ENCODE measurements at regions not wholly inside any gene's neighbourhood (a gene's known extent, or its start where the extent isn't known, plus 50 kb on each side); places are given as distances from the start of the nearest gene placed in this dataset.
"Not testable (repeated sequence)": the region's sequence is repeated elsewhere in the genome, so short reads cannot be mapped to it uniquely, and the experiment has no call there.

DNA sequence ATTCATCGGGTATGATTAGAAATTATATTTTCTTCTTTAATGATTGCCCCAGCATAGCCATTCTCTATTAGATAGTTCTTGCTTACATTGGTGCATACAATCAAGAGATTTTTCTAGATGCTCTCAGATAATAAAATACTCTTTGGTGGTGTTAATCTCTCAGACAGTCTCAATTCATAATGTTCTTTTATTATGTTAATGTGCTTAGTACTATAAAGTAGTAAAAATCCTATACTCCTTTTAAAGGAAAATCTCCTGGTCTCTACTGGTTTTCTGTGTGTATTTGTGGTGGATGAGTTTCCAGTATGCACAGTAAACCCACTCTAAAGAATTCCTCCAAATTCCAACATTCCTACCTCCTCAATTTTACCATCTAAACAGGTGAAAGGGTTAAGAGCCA is 203.5 kb downstream of the FAT4 start:
- DNase-seq, result no peak

DNA sequence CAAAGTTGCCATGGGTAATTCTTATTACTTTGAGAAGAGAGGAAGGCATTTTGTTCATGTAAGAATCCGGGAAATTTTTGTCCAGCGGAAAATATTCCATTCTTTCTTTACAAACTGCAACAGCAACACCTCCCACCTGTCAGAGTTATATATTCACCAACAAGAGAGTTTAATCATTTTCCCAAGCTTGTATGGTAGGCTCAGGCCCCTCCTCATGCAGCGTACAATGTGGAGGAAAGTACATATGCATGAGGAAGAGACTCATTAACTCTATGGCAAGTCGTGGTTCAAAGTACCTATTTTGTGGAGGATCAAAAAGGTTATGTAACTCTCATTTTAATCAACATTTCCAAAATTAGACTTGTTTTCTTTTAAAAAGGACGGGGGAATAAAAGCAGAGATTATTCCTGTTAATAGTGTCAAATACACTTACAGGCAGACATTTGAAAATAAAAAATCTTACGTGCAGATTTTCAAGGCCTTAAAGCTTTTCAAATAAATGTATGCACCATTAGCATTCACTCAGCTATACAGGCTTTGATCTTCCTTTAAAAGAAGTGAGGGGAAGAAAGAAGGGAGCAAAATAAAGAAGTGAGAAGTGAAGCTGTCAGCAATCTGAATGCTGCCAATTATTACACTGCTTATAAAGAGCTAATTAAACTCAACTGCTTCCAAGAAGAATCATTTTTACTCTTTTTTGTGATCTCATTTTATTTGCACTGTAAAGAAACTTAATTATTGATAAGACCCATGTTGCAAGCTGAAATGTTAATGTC is 204.8 kb downstream of the FAT4 start:
- no peak for DNase-seq

DNA sequence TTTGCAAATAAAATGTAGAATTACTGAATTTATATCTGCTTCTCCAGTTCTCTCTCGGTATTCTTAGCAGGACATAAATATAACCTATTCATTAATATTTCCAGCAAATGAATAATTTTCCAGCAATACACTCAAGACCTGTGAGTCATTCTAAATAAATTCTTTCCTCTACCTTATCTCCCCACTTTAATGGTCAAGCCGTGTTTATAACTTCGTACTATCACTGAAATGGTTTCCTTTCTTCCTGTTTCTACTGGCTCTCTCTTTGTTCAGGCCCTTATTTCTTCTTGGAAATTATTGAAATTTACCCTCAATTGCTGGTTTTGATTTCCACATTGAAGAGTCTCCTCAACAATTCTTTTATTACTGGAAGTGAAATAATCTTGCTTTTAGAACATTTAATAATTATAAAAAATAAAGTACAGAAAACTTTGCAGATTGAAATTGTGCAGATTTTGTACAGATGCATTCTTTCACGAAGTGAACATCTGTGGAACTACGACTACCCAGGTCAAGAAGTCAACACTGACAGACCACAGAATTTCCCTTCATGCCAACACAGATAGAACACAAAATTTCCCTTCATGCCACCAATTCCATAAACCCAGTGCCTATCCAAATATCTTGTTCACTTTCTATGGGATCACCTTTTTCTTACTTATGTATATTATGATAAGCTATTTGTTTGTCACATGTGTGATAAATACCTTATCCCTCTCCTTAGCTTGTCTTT is 205.7 kb downstream of the FAT4 start:
- no peak for DNase-seq

DNA sequence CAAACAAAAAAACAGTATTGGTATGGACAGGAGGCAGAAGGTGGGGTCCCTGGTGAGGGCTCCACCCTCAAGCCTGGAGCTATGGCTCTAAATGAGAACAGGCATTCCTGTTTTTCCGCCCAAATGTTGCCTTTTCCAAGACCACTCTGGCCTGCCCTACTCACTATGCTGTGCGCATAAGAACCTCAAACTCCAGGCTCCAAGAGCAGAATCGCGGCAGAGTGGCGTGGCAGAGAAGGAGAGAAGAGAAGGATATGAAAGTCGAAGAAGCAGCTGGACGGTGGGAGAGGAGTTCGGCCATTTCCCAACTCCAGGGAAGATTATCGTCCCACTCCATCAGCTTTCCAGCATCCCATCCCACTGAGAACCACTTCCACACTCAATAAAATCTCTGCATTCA is 207.8 kb downstream of the FAT4 start:
- DNase-seq, result no peak

DNA sequence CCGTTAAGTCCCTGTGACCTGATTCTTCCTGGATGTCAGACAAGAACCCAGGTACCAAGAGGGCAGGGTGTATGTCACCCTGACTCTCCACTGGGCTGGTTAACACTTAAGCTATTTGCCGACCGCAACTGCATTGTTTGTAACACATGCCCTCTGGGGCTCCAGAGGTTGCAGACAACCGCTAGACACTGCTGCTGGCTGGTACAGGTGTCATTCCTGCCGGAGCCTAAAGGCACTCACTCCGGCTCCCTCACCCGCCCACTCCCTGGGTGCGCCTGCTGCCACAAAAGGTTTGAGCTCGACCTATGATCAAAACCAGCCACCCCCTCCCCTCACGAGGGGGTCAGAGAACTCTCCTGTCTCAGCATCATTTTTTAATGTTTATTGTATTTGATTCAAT is 208.2 kb downstream of the FAT4 start:
- no peak for DNase-seq

DNA sequence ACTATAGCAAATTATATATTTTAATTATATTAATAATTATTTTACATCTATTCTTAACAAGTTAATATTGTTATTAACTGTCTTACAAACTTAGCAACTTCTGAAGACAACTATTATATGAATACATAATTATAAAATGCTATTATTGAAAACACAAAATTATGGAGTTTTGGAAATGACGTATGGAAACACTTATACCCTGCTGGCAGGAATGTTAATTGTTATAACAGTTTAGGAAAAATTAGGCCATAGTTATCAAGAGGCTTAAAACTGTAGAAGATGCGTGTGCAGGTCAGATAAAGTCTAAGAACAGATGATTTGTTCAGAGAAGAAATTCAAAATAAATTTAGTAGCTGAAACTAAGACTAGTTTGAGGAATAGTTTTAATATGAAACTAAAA is 211.7 kb downstream of the FAT4 start:
- DNase-seq, result no peak

DNA sequence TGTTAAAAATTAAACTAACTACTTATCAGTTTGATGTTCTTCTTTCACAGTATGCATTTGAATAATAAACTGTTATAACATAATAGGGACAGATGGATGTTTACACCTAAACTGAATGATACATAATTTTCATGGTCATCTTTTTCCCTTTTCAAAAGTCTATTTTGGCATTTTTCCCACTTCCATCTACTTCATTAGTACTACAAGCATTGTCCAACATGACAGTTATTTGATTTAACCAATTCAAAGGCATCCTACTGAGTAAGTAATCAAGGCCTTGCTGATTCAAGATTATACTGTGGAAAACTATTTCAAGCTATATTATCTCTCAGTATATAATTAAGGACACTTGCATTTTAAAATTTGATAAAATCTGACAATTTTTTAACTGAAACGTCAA is 212.9 kb downstream of the FAT4 start:
- no peak for DNase-seq

DNA sequence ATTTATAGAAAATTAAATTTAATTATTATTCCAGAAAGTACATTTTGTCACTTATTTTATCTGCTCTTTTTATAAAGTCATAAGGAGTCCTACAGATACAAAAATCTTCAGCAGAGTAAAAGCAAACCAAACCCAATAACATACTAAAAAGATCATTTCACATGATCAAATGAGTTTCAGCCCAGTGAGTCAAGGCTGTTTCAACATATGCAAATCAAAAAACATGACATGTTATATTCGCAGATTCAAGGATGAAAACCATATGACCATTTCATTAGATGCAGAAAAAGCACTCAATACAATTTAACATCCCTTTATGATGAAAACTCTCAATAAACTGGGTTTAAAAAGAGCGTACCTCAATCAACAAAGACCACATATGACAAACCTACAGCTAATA is 214.3 kb downstream of the FAT4 start:
- peak; percentile 3 for DNase-seq

DNA sequence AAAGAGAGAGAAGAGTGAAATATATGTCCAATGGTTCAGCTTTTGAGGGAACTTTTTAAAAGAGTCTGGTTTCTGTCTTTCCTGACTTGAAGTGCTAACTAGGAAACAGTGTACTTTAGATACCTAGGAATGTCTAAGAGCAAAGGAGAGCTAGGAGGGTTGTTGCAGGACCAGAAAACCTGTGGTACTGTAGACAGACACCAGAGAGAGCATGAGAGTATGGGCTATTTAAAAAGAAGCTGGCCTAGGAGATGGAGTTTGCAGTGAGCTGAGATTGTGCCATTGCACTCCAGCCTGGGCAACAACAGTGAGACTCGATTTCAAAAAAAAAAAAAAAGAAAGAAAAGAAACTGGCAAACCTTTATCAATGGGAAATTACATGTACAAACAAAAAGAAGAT is 223.9 kb downstream of the FAT4 start:
- no peak for DNase-seq

DNA sequence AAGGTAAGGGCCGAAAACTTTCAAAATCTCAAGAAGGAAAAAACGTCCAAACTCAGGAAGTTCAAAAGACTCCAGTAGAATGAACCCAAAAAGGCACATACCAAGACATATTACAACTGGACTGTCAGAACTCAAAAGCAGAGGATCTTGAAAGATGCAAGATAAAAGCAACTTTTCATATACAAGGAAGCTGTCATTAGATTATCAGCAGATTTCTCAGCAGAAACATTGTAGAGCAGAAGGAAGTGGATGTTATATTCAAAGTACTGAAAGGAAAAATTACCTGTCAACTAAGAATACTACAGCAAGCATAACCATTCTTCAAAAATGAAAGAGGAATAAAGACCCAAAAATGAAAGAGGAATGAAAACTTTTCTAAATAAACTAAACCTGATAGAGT is 224.9 kb downstream of the FAT4 start:
- no peak for DNase-seq

DNA sequence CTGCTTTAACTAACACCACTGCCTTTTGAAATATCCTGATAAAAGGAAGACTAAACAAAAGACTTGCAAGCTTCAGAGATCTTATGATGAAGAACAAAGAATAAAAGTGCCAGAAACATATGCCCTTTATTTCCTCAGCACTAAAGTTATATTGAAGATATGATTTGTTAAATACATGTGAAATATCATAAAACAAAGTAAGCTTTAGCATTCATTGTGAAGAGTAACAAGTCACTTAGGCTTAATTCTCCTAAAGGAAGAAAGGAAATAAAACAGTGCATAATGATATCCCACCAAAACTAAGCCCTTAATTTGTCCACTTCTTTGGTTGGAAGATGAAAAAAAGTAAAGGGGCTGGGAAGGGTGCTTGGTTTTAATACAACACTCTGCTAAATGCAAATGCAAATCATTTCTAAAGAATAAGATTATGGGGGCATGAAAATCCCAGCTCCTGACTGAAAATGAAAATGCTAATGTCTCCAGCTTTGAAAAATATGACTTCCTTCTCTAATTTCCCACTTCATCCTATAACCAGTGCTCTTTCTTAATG is 227.2 kb downstream of the FAT4 start:
- no peak for DNase-seq

DNA sequence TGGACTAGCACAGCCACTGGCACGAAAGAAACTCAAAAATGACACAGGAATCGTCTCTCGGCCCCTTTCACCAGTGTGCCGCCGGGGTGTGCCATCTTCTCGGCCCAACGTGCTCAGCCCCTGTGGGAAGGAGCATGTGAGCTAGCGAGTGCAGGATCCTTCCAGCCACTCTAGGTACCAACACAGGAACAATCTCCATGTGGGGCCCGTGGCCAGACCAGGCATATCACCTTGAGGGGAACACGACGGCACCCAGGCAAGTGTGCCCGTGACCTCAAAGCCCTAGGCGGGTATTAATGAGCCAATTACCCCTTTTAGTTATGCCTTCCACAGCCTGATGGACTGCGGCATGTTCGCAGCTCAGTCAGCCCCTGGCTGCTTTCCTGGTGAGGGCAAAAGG is 231.5 kb downstream of the FAT4 start:
- DNase-seq, result no peak

DNA sequence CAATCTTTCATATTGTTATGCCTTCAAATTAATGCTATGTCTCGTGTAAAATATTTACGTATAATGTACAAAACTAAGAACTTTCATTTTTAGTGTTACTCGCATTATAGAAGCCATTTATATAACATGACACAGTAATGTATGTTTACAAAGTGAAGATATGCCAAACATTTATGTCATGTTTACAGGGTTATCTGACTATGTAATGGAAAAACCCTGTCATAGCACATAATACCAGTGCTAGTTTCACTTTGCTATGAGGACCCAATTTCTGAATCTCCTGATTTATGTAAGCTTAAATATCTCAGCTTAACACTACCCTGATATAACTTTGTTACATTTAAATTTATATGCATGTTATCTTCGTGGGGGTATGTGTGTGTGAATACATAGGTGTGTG is 233.1 kb downstream of the FAT4 start:
- no peak for DNase-seq

DNA sequence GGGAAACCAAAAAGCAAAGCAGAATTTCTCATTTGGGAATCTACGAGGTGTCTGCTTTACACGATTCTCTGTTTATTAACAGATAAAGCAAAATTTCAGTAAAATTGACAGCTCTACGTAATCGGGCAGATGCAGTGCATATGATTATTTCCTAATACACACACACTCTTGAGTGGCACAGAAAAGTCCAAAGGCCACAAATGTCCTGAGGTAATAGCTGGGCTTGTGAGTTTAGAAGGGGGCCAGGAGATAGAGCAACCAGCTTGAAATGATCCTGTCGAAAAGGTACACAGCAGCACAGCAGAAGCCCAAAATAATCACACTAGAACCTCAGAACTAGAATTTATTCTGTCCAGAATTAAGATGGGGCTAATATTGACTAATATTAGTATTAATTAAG is 236.0 kb downstream of the FAT4 start:
- DNase-seq, result no peak

DNA sequence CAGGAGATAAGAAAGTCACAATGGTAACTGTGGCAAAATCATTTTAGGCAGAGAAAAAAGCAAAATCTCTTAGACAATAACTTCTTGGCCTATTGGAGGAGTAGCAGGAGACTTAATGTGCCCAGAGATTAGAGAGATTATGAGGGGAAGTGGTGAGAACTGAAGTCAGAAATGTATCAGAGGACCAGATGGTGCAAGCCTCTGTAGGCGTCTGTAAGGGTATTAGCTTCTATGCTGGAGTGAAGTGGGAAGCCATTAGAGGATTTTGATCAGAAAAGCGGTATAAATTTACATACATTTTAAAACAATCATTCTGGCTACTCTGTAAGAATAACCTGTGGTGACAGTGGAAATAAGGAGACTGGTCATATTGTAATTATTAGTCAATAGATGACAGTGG is 236.7 kb downstream of the FAT4 start:
- DNase-seq, result no peak

DNA sequence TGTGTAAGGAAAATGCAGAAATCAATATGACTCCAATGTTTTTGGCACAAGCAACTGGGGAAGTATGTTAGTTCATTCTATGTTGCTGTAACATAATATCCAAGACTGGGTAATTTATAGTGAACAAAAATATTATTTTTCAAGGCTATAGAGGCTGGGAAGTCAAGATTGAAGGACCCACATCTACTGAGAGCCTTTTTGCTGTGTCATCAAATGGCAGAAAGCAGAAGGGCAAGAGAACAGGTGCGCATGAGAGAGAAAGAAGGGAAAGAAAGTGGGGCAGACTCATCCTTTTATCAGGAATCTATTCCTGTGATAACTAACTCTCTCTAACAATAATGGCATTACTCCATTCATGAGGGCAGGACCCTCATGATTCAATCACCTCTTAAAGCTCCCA is 237.2 kb downstream of the FAT4 start:
- DNase-seq, result no peak

DNA sequence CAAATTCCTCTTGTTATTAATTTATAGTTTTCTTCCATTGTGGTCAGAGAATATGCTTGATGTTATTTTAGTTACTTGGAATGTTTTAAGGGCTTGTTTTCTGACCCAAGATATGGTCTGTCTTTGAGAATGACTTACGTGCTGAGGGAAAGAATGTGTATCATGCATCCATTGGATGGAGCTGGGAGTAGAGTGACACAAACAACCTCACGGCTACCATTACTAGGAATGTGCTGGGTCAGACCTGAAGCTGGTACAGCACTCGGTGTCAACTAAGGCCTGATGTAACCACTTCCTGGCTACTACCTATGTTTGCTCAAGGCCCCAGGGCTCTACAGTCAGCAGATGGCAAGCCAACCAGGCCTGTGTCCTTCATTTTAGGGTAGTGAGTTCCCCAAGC is 257.8 kb downstream of the FAT4 start:
- DNase-seq, result no peak

DNA sequence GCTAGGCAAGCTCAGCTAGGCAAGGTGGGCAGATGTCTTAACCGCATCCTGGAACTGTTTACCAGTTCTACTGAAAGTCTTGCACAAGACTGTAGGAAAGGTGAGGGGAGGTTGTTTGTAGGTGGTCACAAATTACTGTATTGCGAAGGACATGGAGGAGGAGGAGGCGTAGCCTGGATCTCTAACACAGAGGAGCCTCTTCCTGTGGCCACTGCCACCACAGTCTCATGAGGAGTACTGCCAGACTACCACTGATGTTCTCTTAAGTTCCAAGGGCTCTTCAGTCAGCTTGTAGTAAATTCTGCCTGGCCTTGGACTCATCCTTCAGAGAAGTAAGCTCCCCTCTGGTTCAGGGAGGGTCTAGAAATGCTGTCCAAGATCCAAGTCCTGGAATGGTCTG is 258.6 kb downstream of the FAT4 start:
- DNase-seq, result no peak

DNA sequence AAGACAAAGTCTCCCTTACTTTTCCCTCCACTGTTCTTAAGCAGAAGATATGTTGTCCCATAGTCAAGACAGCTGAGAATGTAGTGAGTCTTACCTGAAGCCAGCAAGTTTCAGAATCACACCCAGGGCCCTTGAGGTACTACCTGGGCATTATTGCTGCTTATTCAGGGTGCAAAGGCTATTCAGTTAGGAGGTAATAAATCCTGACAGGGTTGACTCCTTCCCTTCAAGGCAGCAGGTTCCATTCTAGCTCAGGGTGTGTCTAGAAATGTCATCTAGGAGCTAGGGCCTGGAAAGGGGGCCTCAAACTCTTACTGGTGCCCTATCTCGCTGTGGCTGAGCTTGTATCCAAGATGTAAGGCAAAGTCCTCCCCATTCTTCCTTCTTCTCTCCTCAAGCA is 259.0 kb downstream of the FAT4 start:
- DNase-seq, result no peak

DNA sequence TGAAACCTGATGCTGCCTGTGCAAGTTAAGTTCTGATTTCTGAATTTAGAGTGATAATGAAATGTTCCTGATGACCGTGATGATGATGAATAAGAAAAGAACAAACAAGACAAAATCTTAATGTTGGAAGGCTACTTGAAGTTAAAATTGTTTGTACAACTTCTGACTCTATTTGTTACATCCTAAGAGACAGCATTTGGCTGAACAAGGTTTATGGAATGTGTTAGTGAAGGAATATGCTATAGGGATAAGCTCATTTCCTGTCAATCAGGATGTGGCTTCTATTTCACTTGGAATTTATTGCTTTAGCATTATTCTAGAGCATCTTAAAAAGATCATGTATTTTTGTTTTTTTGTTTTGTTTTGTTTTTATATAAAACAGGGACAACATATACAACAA is 267.5 kb downstream of the FAT4 start:
- DNase-seq, result peak; percentile 58

DNA sequence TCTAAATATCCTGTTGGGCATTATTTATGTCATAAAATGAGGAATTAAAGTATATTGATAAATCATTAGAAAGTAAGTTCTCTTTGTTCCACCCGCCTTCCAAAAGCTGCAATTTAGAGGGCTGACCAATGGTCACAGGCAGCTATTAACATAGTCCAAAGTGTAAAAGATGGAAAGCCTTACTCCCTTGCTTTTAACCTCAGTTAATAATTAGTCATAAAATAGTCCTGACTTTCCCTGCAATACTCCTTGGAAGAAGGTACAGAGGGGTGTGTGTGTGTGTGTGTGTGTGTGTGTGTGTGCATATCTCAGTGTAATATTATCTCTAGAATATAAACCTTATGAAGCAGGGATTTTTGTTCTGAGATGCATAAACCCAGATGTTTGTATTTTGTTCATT is 275.4 kb downstream of the FAT4 start:
- DNase-seq, result no peak

DNA sequence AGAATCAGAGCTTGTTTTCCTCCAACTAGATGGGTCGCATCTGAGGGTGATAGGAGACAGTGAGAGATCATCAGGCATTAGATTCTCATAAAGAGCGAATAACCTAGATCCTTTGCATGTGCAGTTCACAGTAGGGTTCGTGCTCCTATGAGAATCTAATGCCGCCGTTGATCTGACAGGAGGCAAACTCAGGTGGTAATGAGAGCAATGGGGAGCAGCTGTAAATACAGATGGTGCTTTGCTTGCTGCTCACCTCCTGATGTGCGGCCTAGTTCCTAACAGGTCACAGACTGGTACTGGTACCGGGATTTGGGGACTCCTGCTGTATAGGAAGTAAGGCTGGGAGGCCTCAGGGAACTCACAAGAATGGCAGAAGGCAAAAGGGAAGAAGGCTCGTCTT is 276.5 kb downstream of the FAT4 start:
- DNase-seq, result no peak

DNA sequence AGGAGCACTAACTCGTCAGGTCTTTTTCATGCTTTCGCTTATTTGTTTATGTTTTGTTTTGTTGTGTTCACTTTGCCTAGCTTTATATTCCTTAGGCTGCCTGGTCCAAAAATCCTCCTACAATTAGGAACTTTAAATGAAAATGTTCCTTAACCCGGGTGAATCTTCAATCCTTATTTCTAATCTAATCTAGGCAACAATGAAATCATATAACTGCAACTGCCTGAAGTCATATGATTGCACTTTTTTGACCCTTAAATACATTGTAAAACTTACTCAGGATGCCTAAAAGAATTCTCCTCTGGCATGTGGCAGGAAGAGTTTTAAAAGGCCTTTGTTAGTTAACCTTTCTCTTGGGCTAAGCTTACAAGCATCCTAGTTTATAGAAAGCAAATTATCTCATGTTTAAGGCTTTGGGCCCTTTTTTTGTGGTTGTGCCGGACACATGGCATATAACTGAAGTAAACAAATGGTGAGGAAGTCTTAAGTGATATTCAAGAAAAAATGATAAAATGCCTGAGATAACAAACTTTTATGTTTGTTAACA is 279.4 kb downstream of the FAT4 start:
- no peak for DNase-seq

DNA sequence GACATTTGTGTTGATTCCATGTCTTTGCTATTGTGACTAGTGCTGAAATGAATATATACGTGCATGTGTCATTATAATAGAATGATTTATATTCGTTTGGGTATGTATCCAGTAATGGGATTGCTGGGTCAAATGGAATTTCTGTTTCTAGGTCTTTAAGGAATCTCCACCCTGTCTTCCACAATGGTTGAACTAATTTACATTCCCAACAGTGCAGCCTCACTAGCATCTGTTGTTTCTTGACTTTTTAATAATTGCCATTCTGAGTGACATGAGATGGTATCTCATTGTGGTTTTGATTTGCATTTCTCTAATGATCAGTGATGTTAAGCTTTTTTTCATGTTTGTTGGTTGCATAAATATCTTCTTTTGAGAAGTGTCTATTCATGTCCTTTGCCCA is 291.2 kb downstream of the FAT4 start:
- not testable (repeated sequence) for DNase-seq

Measured in fibroblast of skin of right biceps (primary cell).